ENCODE measurements at regions not wholly inside any gene's neighbourhood (a gene's known extent, or its start where the extent isn't known, plus 50 kb on each side); places are given as distances from the start of the nearest gene placed in this dataset.

DNA sequence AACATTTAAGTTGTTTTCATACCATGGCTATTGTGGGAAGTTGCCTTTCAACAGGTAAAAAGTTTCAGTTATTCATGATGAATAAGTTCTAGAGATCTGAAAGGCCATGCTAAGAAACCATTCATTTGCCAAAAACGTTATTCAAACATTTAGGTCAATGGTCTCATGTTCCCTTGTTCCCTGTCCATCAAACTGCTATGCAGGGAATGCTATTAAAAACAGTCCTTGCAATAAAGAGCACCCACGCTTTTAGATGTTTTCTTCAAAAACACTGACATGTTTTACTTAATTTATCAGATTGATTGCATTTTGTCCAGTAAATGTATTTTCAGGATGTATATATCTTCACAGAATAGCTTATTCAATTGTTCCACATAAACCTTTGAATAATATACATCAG is 573.2 kb upstream of the PCDH20 start:
- Mint-ChIP-seq H3K27me3 (ENCODE audit: low read depth) (no peaks in the 10 kb centered on the region; the same call in 1 of the 2 replicates), H3K9me3 (no peaks in the 10 kb centered on the region), H3K4me3 (no peak overlapping the region), H3K36me3 (ENCODE audit: insufficient read depth in 1 of 3, low read depth in 3 of 3) (no peaks in the 10 kb centered on the region), H3K27ac (no peak overlapping the region), H3K4me1 (no peaks in the 10 kb centered on the region)
- TF ChIP-seq, protein P1, sequence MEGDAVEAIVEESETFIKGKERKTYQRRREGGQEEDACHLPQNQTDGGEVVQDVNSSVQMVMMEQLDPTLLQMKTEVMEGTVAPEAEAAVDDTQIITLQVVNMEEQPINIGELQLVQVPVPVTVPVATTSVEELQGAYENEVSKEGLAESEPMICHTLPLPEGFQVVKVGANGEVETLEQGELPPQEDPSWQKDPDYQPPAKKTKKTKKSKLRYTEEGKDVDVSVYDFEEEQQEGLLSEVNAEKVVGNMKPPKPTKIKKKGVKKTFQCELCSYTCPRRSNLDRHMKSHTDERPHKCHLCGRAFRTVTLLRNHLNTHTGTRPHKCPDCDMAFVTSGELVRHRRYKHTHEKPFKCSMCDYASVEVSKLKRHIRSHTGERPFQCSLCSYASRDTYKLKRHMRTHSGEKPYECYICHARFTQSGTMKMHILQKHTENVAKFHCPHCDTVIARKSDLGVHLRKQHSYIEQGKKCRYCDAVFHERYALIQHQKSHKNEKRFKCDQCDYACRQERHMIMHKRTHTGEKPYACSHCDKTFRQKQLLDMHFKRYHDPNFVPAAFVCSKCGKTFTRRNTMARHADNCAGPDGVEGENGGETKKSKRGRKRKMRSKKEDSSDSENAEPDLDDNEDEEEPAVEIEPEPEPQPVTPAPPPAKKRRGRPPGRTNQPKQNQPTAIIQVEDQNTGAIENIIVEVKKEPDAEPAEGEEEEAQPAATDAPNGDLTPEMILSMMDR (conservative IDR thresholded peaks at IDR 0.05): no peak
- no peak overlapping the region for H3T11ph ChIP-seq (ENCODE audit: low read length)
- no peak overlapping the region for H4K8ac ChIP-seq (replicated peaks; ENCODE audit: insufficient read length, low read depth, low read length)
- no peak overlapping the region for H3K4ac ChIP-seq (ENCODE audit: low read depth, low read length)
- no peaks in the 10 kb centered on the region for H4K20me1 ChIP-seq (ENCODE audit: control insufficient read depth, insufficient read depth, insufficient read length)
- H3K9ac ChIP-seq (ENCODE audit: extremely low read depth, insufficient read length, low read length): no peak overlapping the region
- H3K23ac ChIP-seq (ENCODE audit: insufficient read length, low read depth, low read length): no peak overlapping the region
- no peak overlapping the region for H3K18ac ChIP-seq (ENCODE audit: insufficient read length, low read depth, low read length)
- no peaks in the 10 kb centered on the region for H3K23me2 ChIP-seq (ENCODE audit: insufficient read length, low read depth, low read length, poor library complexity, severe bottlenecking)
- no peak overlapping the region for H3K56ac ChIP-seq (ENCODE audit: insufficient read length, low read depth, low read length)
- no peak overlapping the region for H2BK20ac ChIP-seq (ENCODE audit: low read depth, low read length, poor library complexity, severe bottlenecking)
- no peaks in the 10 kb centered on the region for H3K79me1 ChIP-seq (ENCODE audit: insufficient read depth, low read depth, low read length, poor library complexity, severe bottlenecking)
- H4K5ac ChIP-seq (ENCODE audit: insufficient read length, low read depth, low read length): no peak overlapping the region
- no peaks in the 10 kb centered on the region for H3K4me1 ChIP-seq (ENCODE audit: insufficient read depth, low read length)
- H3K4me2 ChIP-seq (ENCODE audit: insufficient read depth, insufficient read length, low read length): no peak overlapping the region
- no peak overlapping the region for H2BK120ac ChIP-seq (ENCODE audit: low read depth, low read length, poor library complexity, severe bottlenecking)
- H3K14ac ChIP-seq (ENCODE audit: insufficient read depth, low read length): no peak overlapping the region
- no peaks in the 10 kb centered on the region; the same call in 1 of the 2 replicates for H3K27me3 ChIP-seq (ENCODE audit: insufficient read depth, low read length)
- no peak overlapping the region for H2BK15ac ChIP-seq (ENCODE audit: low read depth, low read length)
- no peak for DNase-seq
- H2BK5ac ChIP-seq (ENCODE audit: insufficient read length, low read length): no peak overlapping the region
- no peak overlapping the region for H2AFZ ChIP-seq (ENCODE audit: low read length)
- WGBS (ENCODE audit: extremely low coverage, insufficient read length, low lambda C conversion rate): no CpG with 5 or more reads among the region's 2 CpGs
- no peak overlapping the region for H4K91ac ChIP-seq (ENCODE audit: insufficient read length, low read depth, low read length)
- no peak overlapping the region for H3K27ac ChIP-seq (ENCODE audit: insufficient read length, low read depth, low read length)
- no peak overlapping the region for H2AK5ac ChIP-seq (ENCODE audit: insufficient read length, low read length)
- no peaks in the 10 kb centered on the region for H3K9me3 ChIP-seq (ENCODE audit: control insufficient read depth, low read depth, low read length)
- no peaks in the 10 kb centered on the region for H3K79me2 ChIP-seq (ENCODE audit: insufficient read depth, low read length)
- no peak overlapping the region for H2BK12ac ChIP-seq (ENCODE audit: insufficient read length, low read depth, low read length)
